ENCODE measurements at regions not wholly inside any gene's neighbourhood (a gene's known extent, or its start where the extent isn't known, plus 50 kb on each side); places are given as distances from the start of the nearest gene placed in this dataset.
"Not testable (repeated sequence)": the region's sequence is repeated elsewhere in the genome, so short reads cannot be mapped to it uniquely, and the experiment has no call there.

DNA sequence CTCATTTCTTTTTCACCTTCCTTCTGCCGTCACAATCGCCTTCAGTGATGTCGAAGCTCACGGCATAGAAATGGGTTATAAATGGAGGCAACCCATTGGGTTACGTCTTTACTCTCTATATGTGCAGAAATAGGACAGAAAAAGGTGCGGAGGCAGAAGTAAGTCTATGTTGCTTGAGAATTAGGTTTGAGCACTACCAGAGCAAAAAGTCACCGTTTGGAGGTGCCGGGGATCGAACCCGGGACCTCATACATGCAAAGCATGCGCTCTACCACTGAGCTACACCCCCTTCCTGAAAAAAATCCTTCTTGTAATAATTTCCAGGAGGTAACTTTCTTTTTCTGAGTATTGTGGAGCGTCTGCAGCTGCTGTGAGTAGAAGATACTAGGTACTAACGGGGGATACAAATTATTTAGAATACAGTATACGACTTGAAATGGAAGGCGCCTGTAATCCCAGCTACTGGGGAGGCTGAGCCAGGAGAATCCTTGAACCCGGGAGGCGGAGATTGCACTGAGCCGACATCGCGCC, 134.2 kb downstream of the TRIM27 start:
- no peak for TF ChIP-seq CTCF (conservative IDR thresholded peaks at IDR 0.05; ENCODE audit: low read depth)
- ChIA-PET POLR2A (ENCODE audit: low non-redundant PET) (no interaction called here), CTCF (no interaction called here)
- DNase-seq (ENCODE audit: low spot score), result peak; percentile 42
- H3K27ac ChIP-seq, result no peak overlapping the region

- TF ChIP-seq CTCF (conservative IDR thresholded peaks at IDR 0.05; ENCODE audit: low read depth), result no peak
- DNase-seq (ENCODE audit: low spot score), result no peak
- ChIA-PET CTCF (no interaction called here), POLR2A (ENCODE audit: low non-redundant PET) (no interaction called here)
- H3K27ac ChIP-seq, result no peak overlapping the region
Observed at GRCh38 chr6:28791002-28791383, 132.8 kb downstream of the TRIM27 start.

- H3K27ac ChIP-seq, result no peak overlapping the region
- POLR2A ChIA-PET (ENCODE audit: low non-redundant PET), result no interaction called here
- no peak for DNase-seq (ENCODE audit: low spot score)
- CTCF ChIA-PET, result no interaction called here
- no peak for TF ChIP-seq CTCF (conservative IDR thresholded peaks at IDR 0.05; ENCODE audit: low read depth)
Observed at GRCh38 chr6:28794175-28795002, 129.4 kb downstream of the TRIM27 start.

DNA sequence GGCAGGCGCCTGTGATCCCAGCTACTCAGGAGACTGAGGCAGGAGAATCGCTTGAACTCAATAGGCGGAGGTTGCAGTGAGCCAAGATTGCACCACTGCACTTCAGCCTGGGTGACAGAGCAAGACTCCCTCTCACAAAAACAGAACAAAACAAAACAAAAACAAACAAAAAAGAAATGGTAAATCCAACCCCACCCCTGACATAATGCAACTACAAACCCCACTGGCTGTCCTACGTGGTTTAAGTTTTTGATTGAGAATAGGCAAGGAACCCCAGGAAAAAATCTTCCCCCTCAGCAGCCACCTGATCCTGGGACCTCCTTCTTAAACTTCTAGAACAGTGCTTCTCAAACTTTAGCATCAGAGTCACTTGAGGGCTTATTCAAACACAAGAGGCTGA, 123.1 kb downstream of the TRIM27 start:
- POLR2A ChIA-PET (ENCODE audit: low non-redundant PET); H3K27ac ChIP-seq; CTCF ChIA-PET: not testable (repeated sequence)

GRCh38 chr6:28802417-28803336, 121.1 kb downstream of the TRIM27 start:
- POLR2A ChIA-PET (ENCODE audit: low non-redundant PET), result no interaction called here
- peak; percentile 42 for DNase-seq (ENCODE audit: low spot score)
- CTCF ChIA-PET, result no interaction called here
- no peak overlapping the region for H3K27ac ChIP-seq
- no peak for TF ChIP-seq CTCF (conservative IDR thresholded peaks at IDR 0.05; ENCODE audit: low read depth)

More for the DNA sequence above, 123.1 kb downstream of the TRIM27 start:
- not testable (repeated sequence) for DNase-seq (ENCODE audit: low spot score)

DNA sequence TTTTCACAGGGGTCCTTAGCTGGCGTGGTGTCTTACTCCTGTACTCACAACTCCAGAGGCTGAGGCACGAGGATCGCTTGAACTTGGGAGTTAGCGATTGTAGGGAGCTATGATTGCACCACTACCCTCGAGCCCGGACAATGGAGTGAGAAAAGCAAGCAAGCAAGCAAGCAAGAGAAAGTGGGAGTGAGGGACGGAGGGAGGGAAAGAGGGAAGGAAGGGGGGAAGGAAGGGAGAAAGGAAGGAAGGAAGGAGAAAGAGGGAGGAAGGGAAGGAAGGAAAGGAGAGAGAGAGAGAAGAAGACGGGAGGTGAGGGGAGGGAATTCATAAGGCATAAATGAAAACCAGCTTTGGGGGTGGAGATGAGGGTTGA, 120.5 kb downstream of the TRIM27 start:
- H3K27ac ChIP-seq, result no peak overlapping the region
- no peak for DNase-seq (ENCODE audit: low spot score)
- ChIA-PET POLR2A (ENCODE audit: low non-redundant PET) (no interaction called here), CTCF (interaction anchor here (0.6 kb wide), 1 partner anchor 485 kb away, joined by 3 read pairs; no protein-coding TSS in a partner anchor)
- TF ChIP-seq CTCF (conservative IDR thresholded peaks at IDR 0.05; ENCODE audit: low read depth), result no peak

Data from RWPE1 (cell line).